ENCODE measurements at regions not wholly inside any gene's neighbourhood (a gene's known extent, or its start where the extent isn't known, plus 50 kb on each side); places are given as distances from the start of the nearest gene placed in this dataset.

- TF ChIP-seq ZNF532 (CRISPR knock-in tag; IDR thresholded peaks at IDR 0.05; ENCODE audit: borderline replicate concordance) (no peak), ARID4B (CRISPR knock-in tag; IDR thresholded peaks at IDR 0.05; ENCODE audit: borderline replicate concordance) (no peak)
These were observed 141.4 kb upstream of the SLC6A11 start (continued) for GRCh38 chr3:10674578-10674977.

GRCh38 chr3:10676905-10677304, 139.1 kb upstream of the SLC6A11 start:
- Mint-ChIP-seq H3K9me3 (no peaks in the 10 kb centered on the region), H3K4me1 (peaks cover 8% of the 10 kb centered on the region), H3K27me3 (ENCODE audit: low read depth) (no peaks in the 10 kb centered on the region), H3K4me3 (no peak overlapping the region), H3K36me3 (no peaks in the 10 kb centered on the region), H3K27ac (no peak overlapping the region)
- POLR2A ChIA-PET = no interaction called here
- no peak for ATAC-seq
- CTCF ChIA-PET = no interaction called here
- no peak for DNase-seq (ENCODE audit: low spot score)
- TF ChIP-seq ZNF232 (CRISPR knock-in tag; IDR thresholded peaks at IDR 0.05) (no peak), ZNF263 (CRISPR knock-in tag; IDR thresholded peaks at IDR 0.05; ENCODE audit: low read depth) (no peak), GTF2I (CRISPR knock-in tag; conservative IDR thresholded peaks at IDR 0.05) (no peak), TP53 (CRISPR knock-in tag; IDR thresholded peaks at IDR 0.05) (no peak), ZNF396 (CRISPR knock-in tag; IDR thresholded peaks at IDR 0.05; ENCODE audit: borderline replicate concordance) (no peak), ZNF532 (CRISPR knock-in tag; IDR thresholded peaks at IDR 0.05; ENCODE audit: borderline replicate concordance) (no peak), MYBL2 (CRISPR knock-in tag; IDR thresholded peaks at IDR 0.05) (no peak), KAT7 (CRISPR knock-in tag; IDR thresholded peaks at IDR 0.05; ENCODE audit: borderline replicate concordance) (no peak), ZNF121 (CRISPR knock-in tag; IDR thresholded peaks at IDR 0.05) (no peak), ATF1 (CRISPR knock-in tag; IDR thresholded peaks at IDR 0.05) (no peak), ZNF219 (CRISPR knock-in tag; IDR thresholded peaks at IDR 0.05; ENCODE audit: borderline replicate concordance) (no peak), ELF4 (CRISPR knock-in tag; IDR thresholded peaks at IDR 0.05; ENCODE audit: low read depth) (no peak)
